HG03520 (cell line): ENCODE measurements at regions not wholly inside any gene's neighbourhood (a gene's known extent, or its start where the extent isn't known, plus 50 kb on each side); places are given as distances from the start of the nearest gene placed in this dataset.

Experiments
- ATAC-seq: cut with Tn5 transposase; IDR thresholded peaks from one replicate; pipeline ENCODE4 v1.9.1; 2021; ENCODE audit warnings: mild to moderate bottlenecking, moderate library complexity; ENCODE audit not compliant: unreplicated experiment

DNA sequence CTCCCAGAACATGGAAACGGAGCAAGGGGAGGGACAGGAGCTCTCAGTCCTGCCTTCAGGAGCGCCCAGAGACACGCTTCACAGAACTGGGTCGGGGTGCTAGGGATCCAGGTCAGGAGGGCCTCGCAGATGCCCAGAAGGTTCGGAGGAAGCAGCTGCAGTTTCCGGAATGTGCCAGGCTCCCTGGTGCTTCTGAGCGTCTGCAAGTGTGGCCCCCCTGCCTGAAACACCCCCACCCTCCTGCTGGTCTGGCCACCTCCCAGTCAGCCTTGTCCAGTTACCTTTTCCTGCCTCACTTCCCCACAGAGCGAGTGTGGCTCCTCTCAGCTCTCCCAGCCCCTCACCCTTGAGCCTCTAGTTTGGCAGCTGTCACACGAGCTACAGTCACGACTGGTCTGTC, 88.3 kb upstream of the TAF1B start:
- ATAC-seq: no peak

DNA sequence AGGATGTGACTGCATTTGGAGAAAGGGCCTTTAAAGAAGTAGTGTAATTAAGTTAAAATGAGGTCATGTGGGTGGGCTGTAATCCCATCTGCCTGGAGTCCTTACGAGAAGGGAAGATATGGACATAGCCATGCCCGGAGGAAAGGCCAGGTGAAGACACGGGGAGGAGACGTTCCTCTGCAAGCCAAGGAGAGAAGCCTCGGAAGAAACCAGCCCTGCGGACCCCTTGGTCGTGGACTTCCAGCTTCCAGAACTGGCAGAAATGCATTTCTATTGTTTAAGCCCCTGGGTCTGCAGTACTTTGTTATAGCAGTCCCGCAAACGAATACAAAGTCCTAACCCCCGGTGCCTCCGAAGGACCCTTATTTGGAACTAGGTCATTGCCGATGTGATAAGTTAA, 87.6 kb upstream of the TAF1B start:
- no peak for ATAC-seq

DNA sequence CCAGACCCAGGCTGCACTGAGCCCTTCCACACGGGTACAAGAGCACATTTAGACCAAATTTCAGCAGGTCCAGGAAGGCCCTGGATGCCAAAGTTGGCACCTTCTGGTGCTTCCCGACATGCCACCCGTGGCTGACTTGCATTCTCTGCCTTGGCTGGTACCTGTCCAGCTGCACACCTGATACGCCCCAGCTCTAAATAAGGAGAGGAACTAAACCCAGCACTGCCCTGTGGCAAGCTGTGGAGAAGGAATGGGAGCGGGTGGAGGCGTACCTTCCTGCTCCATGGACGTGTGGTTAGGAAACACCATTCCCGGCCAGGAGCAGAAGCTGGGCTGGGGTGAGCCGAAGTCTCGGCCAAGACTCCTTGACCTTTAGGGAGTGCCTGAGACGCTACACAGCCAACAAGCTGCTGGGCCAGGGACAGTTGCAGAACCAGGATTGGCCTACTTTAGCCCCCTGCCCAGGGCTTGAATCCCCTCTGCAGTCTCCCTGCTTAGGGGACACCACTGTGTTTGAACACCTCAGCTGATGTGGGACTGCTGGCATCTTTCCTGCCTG, 86.5 kb upstream of the TAF1B start:
- no peak for ATAC-seq

DNA sequence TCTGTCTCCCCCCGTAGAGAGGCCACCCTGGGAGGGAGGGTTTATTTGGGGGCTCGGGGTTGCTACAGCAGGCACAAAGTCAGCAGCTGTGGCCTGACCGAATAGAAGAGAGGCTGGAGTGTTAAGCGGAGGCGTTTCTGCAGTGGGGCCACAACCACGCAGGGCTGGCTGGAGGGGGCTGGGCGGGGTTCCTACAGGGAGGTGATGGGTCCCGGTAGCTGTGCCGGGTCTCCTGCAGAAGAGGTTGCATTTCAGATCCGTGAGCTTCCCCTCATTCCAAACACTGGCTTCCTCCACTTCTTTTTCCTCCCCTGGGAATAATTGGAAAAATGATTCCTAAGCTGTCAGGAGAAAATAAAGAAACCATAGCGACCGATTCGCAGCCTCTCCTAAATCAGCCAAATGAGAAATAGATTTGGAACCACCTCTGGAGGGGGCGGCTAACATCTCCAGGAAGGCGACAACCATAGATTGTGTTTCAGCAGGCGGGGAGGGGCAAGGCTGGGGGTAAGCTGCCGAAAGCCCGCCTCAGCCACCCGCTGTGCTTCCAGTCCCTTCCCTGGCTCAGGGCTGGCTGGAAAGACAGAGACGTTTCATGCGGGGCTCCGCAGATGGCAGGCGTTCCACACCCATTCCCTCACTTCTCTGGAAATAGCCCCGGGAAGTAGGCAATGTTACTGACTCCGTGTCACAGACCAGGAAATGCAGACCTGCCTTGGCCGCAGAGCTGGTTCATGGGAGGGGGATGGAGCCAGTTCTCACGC, 85.6 kb upstream of the TAF1B start:
- no peak for ATAC-seq

DNA sequence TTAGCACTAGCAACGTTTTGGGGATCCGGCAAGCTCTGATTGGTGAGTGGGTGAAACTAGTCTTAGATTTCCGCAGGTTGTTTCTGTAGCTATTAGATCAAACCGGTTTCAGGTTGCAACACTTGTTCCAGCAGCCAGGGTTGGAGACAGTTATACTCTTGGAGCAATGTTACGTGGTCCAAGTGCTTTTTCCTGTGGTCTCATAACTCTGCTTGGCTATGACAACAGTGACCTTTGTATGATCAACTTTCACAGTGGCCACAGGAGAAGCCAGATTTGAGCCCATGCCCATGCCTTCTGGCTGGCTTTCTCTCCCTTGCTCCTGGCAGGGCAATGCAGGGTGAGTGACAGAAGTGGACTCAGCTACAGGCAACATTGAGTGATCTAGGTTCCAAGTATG, 84.5 kb upstream of the TAF1B start:
- ATAC-seq: no peak

DNA sequence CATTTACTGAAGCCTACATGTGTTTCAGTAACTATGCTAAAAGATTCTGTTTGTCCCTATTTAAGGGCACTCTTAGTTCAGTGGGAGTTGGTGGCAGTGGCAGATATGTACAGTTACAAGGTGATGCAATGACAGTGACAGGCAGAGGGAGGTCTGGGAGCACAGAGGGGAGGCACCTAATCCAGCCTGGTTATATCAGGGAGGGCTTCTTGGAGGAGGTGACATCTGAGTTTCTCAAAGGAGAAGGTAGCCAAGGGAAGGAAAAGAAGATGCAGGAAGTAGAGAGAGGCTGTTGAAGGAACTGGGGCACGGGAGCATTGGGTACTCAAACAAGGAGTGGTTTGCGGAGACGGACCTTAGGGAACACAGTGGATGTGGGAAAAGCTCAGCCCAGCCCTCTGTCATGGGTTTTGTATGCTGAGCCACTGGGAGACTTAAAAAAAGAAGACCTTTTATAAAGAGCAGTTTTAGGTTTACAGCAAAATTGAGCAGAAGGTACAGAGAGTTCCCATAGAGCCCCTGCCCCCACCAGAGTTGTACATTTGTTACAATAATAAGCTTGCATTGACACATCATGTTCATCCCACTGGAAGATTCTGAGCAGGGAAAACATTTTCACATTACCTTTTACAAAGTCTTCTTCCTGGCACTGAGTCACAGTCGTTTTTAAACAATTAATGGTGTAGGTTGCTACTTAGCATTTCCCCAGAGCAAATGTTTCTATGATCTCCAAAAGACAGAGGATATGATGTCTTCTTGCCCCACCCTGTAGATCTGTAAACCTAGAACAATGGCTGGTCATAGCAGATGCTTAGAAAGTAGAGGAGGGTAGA, 83.0 kb upstream of the TAF1B start:
- no peak for ATAC-seq

DNA sequence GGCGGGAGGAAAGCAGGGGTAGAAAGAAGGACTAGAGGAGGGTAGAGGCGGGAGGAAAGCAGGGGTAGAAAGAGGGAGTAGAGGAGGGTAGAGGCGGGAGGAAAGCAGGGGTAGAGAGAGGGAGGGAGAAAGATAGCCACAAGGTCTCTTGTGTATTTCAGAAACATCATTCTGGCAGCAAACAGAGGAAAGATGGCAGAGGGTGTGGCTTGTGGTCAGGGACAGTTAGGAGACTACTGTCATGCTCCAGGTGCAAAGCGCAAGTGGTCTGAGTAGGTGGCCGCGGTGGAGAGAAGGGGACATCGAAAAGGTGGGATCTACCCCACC, 82.4 kb upstream of the TAF1B start:
- ATAC-seq: no peak

DNA sequence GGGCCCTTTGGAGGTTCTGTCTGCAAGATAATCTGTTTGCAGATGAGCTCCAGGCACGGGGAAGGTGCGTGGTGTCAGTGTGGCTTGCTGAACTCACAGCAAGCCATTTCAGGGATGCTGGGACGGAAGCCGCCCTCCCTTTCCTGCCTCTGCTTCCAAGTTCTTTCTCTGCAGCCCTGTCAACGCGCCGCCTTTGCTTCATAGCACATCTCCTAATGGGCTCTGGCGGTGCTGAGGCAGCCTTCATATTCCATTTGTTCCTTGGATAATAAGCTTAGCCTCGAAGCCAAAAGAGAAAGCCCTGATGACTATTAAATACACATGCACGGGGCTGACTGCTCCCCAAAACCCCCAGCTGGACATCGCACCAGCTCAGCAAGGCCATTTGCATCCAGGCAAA, 81.7 kb upstream of the TAF1B start:
- ATAC-seq: no peak

DNA sequence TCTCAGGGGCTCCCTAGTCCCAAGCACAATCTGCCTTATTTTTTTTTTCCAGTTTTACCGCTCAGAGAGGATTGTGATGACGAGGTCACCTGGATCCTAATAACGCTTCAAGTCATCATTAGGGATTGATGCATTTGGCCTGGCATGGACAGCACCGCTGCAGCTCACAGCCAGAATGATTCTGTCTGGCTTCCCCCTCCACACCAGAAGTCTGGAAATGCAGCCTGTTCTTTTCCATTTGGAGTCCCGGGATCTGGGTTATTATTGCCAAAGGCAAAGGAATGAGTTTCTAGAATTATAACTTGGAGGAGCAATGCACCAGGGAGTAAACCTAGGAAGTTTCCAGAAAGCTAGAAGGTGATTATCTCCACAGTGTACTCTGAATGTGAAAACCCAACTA, 81.1 kb upstream of the TAF1B start:
- no peak for ATAC-seq

DNA sequence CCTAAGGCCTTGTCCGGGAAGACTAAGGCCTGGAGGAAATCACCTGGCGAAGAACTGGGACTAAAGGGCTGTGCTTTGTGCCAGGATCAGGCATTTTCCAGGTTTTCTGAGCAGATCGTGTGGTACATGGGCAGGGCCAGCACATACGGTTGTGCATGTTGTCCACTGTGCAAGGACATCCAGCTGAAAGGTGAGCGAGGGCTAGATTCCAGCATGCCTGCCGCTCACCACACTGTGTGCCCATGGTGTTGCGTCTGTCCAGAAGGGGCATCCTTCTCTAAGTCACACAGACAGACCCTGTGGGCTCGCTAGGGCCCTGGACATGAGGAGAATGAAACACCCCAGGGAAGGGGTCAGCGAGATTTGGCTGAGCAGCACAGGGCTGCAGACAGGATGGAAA, 80.3 kb upstream of the TAF1B start:
- ATAC-seq: no peak

DNA sequence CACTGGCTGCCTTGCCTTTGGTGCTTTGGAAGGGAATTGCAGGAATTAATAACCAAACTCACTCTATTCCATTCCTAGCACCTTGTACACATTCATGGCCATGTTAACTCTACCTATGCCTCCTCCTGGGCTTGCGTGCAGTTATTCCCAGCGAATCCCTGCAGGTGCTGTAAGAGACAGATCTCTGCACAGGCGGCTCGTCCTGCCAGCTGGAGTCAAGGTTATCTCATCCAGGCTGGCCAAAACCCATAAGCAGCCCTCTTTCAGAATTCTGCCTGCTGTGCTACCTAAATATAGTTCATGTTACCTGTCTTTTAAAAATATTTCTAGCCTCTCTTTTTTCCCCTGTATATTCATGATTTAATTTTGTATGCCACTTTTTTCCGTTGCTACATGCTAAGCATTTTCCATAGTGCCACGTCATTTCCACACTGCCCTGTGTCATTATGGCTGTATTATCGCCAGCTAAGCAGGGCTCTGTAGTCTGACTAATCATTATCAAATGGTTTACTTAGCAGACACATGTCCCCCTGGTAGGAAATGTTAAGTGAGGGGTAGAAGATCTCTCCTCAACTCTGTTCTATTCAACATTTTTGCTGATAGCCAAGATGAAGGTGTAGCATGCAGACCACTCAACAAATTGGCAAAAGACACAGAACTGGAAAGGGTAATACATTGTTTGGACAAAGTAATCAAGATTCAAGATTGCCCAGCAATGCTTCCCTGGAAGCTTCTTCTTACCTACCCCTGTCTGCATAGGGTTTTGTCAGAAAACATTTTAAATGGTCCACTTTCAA, 79.7 kb upstream of the TAF1B start:
- ATAC-seq: no peak

DNA sequence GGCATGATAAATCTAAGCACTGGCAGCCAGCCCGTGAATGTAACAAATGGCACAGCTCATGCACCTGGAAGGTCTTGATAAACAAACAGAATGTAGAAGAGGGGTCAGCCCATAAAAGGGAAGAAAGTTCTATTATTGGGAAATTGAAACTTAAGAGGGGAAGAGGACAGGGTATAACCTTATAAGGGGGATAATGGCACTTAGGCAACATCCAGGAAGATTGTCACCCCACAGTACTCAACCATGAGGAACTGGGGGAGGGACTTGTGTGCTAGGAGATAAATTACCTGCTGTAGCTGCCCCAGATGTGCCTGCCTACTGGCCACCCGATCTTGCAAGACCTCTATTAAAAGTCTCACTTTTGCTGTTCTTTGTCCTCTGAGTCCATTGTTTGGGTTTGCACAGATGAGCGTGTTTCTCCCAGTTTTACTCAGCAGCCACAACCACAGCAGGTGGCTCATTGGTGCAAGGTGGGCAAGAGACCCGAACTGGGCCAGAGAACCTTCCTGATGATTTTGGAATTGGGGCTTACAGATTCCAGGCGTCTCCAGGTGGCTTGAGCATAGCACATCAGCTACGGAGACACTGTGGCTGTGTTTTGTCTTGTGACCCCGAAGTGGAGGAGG, 79.0 kb upstream of the TAF1B start:
- ATAC-seq: no peak

DNA sequence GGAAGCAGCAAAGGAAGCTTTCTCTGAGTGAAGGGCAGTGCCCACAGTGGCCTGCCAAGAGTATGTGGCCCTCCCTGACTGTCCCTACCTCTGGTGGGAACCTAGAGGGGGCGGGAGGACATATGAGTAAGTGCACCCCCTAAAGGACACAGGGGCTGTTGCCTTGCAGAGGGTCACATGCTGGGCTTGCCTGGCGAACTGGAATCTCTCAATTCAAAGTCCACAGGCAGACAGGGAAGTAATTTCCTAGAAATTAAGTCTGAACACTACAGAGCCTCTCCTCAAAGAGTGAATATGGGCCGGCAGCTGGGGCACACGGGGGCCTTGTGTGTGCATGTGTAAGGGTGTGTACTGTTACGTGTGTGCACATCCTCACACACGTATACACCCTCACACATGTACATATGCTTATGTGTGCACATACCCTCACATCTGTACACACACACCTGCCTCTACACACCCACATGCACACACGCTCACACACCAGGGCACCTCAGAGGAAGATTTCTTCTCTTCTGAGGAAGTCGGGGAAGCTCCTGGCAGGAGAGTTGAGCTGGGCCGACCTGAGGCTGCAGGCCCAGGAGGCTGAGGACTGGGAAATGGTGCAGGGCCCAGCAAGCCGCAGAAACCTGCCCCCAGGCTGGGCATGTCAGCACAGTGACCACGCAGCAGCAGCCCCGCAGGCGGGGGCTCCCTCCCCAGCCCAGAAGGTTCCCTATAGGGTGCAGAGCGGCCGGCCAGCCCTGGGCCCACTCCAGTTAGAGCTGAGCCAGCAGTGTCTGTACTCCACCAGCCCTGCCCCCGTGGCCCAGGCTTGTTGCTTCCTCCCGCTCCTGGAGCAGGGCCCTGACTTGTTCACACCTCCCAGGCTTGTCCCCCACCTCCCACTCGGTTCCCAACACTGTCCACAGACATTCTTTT, 77.4 kb upstream of the TAF1B start:
- no peak for ATAC-seq

DNA sequence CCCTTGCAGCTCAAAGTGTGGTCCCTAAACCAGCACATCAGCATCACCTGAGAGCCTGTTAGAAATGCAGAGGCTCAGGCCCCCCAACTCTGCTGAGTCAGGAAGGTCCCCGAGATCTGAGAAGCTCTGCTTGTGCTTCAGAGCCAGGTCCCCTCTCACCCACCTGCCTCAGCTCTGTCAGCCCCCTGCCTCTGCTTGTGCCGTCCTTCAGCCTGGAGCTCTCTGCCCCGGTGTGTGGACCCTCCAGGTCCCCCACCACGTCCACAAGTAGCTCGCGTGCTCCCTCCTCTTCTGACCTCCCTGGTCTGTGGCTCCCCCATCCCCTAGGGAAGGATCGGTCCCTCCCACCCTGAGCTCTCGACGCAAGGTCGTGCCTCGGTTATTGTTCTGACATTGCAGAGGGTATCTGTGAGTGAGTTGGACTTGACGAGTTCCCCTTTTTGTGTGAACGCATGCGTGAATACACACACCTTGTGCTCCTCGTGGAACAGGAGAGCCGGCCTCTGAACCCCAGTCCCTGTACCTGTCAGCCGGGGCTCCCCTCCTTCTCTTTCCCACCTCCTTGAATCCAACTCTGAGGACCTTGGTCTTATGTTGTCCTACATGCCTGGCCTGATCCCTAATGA, 75.5 kb upstream of the TAF1B start:
- ATAC-seq: no peak

DNA sequence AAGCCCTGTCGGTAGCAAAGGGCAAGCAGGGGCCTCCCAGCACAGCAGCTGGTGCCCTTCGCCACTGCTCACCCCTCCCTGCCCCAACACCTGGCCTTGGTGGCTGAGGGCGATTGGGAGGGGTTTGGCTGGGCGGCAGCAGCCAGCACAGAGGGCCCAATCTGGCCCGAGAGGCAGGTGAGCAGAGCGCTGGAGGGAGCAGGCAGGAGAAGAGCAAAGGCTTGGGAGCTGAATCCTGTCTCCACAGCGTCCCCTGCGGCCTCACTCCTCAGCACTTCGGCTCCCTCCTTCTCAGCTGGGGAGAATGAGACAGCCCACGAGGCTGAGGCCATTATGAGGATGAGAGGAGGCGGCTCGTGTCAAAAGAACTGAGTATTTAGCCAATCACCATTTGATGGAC, 74.9 kb upstream of the TAF1B start:
- no peak for ATAC-seq

DNA sequence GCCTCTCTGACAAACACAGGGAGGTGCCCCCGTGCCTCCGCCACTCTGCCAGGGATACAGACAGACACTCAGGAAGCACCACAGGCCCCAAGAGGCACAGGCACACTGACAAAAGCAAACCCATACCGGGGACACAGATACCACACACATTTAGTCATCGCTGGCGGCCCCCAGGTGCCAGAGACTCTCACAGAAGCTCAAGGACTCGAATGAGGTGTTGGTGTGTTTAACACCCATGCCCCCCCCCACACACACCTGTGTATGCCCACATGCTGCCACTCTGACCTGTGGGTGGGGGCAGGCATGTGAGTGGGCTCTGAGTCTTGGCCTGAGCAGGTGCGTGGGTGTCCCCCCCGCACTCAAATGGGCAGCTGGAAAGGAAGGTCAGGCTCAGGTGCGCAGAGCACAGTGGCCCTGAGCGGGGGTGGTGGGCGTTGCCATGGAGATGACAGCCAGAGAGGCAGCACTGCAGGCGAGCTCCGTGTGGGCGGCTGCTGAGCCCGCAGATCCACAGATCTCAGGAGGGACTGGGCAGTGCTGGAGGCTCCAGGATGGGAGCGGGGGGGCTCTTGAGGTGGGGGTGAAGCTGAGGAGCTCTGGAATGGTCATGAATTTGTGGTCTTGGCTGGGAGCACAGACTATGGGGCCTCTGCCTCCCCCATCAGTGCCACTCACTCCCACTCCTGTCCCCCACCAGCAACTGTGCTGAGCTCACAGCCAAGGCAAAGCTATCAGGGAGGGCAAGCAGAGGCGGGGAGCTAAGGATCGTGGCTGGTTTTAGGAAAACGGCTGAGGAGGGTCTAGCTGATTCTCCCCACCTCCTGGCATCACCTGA, 73.9 kb upstream of the TAF1B start:
- no peak for ATAC-seq

DNA sequence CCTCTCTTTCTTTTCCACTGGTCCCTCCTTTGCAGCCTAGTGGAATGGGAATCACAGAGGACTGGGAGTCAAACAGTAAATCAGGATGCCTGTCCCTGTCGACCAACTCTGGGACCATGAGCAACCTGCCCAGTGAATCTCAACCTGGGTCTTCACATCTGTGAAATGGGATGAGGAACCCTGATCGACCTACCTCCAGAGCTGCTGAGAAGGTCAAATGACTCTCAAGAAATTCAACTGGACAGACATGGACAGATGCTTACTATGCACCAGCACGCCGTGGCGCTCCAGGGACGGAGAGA, 73.3 kb upstream of the TAF1B start:
- no peak for ATAC-seq

DNA sequence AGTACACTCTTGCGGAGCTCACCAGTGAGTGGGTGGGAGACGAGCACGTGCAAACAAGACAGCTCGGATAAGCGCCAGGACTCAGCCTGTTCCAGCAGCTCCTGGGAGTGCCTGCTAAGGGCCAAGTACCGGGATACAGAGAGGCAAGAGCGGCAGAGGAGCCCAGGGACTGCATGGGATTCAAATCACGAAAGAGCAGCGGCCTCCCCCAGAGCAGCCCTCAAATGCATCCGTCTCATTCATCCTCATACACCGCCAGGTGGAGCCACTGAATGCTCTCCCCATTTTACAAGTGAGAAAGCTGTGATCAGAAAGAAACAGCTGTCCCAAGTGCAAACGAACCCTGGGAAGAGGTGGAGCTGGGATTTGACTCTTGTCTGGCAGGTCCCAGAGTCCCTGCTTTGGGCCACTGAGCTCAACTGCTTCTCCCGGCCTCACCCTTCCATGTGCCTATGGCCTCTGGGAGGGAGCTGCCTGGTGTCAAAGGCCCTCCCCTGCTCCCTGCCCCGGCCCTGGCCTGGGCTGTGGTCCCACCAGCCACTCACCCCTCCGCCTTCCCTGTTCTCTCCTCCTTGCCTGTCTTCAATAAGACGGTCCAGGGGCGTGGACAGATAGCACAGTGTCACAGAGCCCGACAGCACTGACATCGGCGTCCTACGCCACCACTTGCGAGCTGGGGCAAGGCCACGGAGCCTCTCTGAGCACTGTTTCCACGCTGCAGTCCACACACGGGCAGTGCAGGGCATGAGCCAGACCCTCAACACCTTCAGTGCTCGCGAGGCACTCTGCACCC, 72.8 kb upstream of the TAF1B start:
- no peak for ATAC-seq
